ENCODE measurements at regions not wholly inside any gene's neighbourhood (a gene's known extent, or its start where the extent isn't known, plus 50 kb on each side); places are given as distances from the start of the nearest gene placed in this dataset.

DNA sequence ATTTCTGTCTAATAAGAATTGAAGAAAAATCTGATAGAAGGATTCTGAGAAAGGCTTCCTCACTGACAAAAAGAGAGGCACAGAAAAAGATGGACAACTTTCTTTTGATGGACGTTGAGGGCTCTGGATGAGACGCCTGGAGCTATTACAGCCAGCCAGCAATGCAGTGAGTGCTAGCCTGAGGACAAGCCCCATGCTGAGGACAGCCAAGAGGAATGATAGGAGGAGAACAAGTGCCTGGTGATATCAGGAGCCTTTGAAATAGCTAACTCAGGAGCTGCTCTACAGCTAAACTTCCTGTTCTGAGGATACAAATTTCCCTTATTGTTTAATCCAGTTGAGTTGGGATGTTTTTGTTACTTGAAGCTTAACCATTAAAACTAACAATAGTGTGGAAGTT lies 212.3 kb downstream of the COG6 start:
- intact Hi-C loops (cut with DNase I): no loop called here

DNA sequence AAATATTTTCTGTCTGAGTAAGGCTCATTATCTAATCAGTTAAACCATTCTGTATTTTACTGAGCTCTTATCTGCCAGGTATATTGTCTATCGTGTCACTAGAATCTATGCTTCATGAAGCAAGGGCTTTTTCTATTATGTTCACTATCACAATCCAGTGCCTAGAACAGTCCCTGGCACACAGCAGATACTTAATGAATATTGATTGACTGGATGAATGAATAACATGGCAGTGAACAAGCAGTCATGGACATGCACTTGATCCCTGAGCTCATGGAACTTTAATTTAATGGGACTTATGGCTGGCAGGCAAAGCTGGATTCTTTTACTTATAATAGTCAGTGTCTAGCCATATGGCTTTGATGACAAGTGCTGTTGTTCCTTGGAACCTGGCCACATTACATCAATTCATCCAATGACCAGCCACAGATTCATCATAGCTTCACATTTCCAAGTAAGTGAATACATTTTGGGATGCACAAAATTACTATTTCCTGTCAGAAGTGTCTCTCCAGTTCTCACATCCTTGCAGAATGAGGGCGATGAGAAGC lies 214.8 kb downstream of the COG6 start:
- H3K27me3 ChIP-seq: no peaks in the 10 kb centered on the region
- DNase-seq: no peak
- H3K4me3 ChIP-seq: no peak overlapping the region
- intact Hi-C loops (cut with DNase I): no loop called here
- no peak overlapping the region for H3K9ac ChIP-seq (ENCODE audit: low read depth in 2 of 2, low read length in 2 of 2)
- H3K9me3 ChIP-seq: no peaks in the 10 kb centered on the region
- H3K36me3 ChIP-seq: no peaks in the 10 kb centered on the region
- no peak overlapping the region for H3K27ac ChIP-seq
- TF ChIP-seq, protein P1, sequence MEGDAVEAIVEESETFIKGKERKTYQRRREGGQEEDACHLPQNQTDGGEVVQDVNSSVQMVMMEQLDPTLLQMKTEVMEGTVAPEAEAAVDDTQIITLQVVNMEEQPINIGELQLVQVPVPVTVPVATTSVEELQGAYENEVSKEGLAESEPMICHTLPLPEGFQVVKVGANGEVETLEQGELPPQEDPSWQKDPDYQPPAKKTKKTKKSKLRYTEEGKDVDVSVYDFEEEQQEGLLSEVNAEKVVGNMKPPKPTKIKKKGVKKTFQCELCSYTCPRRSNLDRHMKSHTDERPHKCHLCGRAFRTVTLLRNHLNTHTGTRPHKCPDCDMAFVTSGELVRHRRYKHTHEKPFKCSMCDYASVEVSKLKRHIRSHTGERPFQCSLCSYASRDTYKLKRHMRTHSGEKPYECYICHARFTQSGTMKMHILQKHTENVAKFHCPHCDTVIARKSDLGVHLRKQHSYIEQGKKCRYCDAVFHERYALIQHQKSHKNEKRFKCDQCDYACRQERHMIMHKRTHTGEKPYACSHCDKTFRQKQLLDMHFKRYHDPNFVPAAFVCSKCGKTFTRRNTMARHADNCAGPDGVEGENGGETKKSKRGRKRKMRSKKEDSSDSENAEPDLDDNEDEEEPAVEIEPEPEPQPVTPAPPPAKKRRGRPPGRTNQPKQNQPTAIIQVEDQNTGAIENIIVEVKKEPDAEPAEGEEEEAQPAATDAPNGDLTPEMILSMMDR (IDR thresholded peaks at IDR 0.05): no peak
- H3K4me1 ChIP-seq: no peaks in the 10 kb centered on the region

More for the DNA sequence above, 212.3 kb downstream of the COG6 start:
- no peaks in the 10 kb centered on the region for H3K36me3 ChIP-seq
- no peak overlapping the region for H3K27ac ChIP-seq
- no peaks in the 10 kb centered on the region for H3K4me1 ChIP-seq
- TF ChIP-seq, protein P1 (IDR thresholded peaks at IDR 0.05): no peak
- no peaks in the 10 kb centered on the region for H3K27me3 ChIP-seq
- no peak overlapping the region for H3K9ac ChIP-seq (ENCODE audit: low read depth in 2 of 2, low read length in 2 of 2)
- no peak overlapping the region for H3K4me3 ChIP-seq
- no peak for DNase-seq
- no peaks in the 10 kb centered on the region for H3K9me3 ChIP-seq

DNA sequence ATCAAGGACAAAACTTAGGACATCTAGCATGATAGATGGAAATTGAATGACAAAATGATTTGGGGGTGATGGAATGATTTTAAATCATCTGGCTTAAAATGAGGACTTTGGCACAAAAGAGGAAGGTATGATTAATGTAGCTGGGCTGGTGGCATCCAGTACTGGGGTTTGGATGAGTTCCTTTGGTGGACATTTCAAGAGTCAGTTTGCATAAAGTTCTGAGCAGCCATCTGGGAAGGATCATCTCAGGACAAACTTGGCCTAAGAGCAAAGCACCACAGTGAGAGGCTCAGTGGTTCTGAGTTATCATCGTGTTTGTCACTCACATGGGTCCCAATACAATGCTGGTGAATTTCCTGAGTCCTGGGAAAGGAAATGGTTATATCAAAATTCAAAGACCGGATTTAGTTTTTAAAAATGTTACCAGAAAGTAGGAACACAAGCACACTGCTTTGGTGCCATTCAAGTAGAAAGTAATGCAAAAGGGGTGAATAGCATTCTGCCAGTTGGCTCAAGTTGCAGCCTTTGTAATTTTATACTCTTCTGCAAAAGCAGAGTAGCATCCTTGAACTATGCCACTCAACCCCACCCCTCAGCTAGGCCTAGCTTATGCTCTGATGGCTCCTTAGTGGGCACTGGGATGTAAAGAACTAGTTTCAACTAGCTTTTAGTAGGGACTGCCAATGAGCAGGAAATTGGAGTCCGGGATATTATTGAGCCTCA lies 219.0 kb downstream of the COG6 start:
- no peak for DNase-seq
- no peak overlapping the region for H3K27ac ChIP-seq
- no peak overlapping the region for H3K4me3 ChIP-seq
- H3K27me3 ChIP-seq: no peaks in the 10 kb centered on the region
- no peak overlapping the region for H3K9ac ChIP-seq (ENCODE audit: low read depth in 2 of 2, low read length in 2 of 2)
- TF ChIP-seq, protein P1 (IDR thresholded peaks at IDR 0.05): no peak
- no peaks in the 10 kb centered on the region for H3K36me3 ChIP-seq
- intact Hi-C loops (cut with DNase I): no loop called here
- no peaks in the 10 kb centered on the region for H3K4me1 ChIP-seq
- no peaks in the 10 kb centered on the region for H3K9me3 ChIP-seq

DNA sequence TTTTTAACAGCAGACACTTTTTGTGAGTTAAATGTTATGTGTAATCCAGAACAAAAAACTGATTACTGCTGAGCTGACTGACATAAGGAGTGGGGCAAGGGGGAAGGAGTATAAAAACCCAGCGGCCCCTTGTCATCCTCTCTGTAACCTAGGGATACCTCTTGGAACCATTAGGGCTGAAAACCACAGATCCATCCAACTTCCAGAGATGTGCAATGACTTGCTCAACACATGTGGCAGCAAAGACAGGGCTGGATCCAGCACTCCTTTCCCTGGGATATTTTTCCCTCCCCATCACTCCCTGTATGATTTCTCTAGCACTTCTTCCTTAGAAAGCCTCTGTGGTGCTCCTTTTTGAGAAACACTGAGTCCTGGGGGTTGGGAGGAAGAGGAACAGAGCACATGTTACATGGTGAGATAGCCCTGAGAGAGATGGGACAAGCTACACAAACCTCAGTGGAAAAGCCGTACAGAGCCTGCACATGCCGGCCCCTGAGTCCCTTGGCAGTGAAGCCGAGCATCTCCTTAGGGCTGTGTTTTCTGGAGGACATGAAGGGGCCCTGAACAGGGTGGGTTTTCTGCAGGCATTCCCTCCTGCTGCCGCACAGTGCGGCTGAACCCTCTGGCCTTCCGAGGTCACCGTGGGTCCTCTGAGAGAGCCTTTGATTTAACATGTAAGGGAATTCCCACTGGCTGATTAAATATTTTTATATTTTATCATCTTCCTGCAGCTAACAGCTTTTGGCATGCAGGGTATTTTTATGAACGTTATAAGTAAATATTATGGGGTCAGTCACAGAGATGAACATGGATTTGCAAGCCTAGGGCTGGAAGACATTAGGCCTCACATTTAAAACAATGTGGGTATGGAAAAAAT lies 219.9 kb downstream of the COG6 start:
- no peaks in the 10 kb centered on the region for H3K36me3 ChIP-seq
- H3K9ac ChIP-seq (ENCODE audit: low read depth in 2 of 2, low read length in 2 of 2): no peak overlapping the region
- H3K4me1 ChIP-seq: no peaks in the 10 kb centered on the region
- no peaks in the 10 kb centered on the region for H3K9me3 ChIP-seq
- TF ChIP-seq, protein P1 (IDR thresholded peaks at IDR 0.05): no peak
- intact Hi-C loops (cut with DNase I): no loop called here
- H3K27ac ChIP-seq: no peak overlapping the region
- H3K4me3 ChIP-seq: no peak overlapping the region
- H3K27me3 ChIP-seq: no peaks in the 10 kb centered on the region
- DNase-seq: no peak

DNA sequence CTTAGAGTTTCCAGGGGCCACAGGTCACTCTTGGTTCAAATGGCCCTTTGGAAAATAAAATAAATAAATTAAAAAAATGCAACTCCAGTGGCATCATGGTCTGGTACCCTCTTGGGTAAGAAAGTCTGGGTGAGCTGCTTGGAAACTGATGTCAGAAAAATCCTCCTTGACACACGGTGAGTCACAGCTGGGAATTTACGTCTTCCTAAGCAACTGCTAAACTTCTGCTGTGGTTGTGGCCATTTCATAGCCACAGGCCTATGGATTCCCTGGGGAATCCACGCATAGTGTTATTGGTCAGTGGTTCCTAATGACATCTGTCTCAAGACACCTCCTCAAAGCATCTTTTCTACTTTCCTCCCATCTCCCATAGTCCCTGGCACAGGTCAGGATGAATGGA lies 220.8 kb downstream of the COG6 start:
- intact Hi-C loops (cut with DNase I): no loop called here
- no peak overlapping the region for H3K27ac ChIP-seq
- H3K4me3 ChIP-seq: no peak overlapping the region
- H3K4me1 ChIP-seq: no peaks in the 10 kb centered on the region
- H3K36me3 ChIP-seq: no peaks in the 10 kb centered on the region
- TF ChIP-seq, protein P1 (IDR thresholded peaks at IDR 0.05): no peak
- no peaks in the 10 kb centered on the region for H3K27me3 ChIP-seq
- H3K9ac ChIP-seq (ENCODE audit: low read depth in 2 of 2, low read length in 2 of 2): no peak overlapping the region
- no peaks in the 10 kb centered on the region for H3K9me3 ChIP-seq
- DNase-seq: no peak

Measured in colonic mucosa (tissue), 4 donors.